Left lung (tissue), 4 donors: ENCODE measurements at regions not wholly inside any gene's neighbourhood (a gene's known extent, or its start where the extent isn't known, plus 50 kb on each side); places are given as distances from the start of the nearest gene placed in this dataset.

Source experiments
- ATAC-seq: fragments of 200-7000 bp; cut with Tn5 transposase; one replicate; pipeline ENCODE4 v1.9.1; 2020; ENCODE audit warnings: moderate library complexity
- DNase-seq, 4 donors: peaks; one replicate each; pipeline ENCODE4 v3.0.0-alpha.2; 2013 to 2020
- H3K27ac ChIP-seq, 2 donors: fragments of 200-600 bp; sonication (generic) in 1 of 2; one replicate each; pipeline versions ENCODE4 v1.5.0 to v1.8.0; 2020 to 2021
- H3K27me3 ChIP-seq, 2 donors: fragments of 200-600 bp; sonication (generic) in 1 of 2; one replicate each; pipeline versions ENCODE4 v1.5.0 to v1.8.0; 2020 to 2021
- H3K36me3 ChIP-seq, 2 donors: fragments of 200-600 bp; sonication (generic) in 1 of 2; one replicate each; pipeline versions ENCODE4 v1.5.0 to v1.8.0; 2020 to 2021
- H3K4me1 ChIP-seq, 2 donors: fragments of 200-600 bp; one replicate each; pipeline ENCODE4 v1.8.0; 2021
- H3K4me3 ChIP-seq, 2 donors: fragments of 200-600 bp; sonication (generic) in 1 of 2; one replicate each; pipeline versions ENCODE4 v1.5.0 to v1.8.0; 2020 to 2021; ENCODE audit warnings: mild to moderate bottlenecking in 1 of 2
- H3K9me3 ChIP-seq, 2 donors: fragments of 200-600 bp; sonication (generic) in 1 of 2; one replicate each; pipeline versions ENCODE4 v1.5.0 to v1.8.0; 2020 to 2021
- intact Hi-C, 2 donors: fragments of 100-400 bp; cut with DNase I; formaldehyde crosslinking; loops; one replicate each; pipeline versions ENCODE4 v1.11.2 to v1.14.2; 2022
- TF ChIP-seq, protein P1 (sequence below), 2 donors: fragments of 200-600 bp; sonication (generic) in 1 of 2; IDR thresholded peaks; one replicate each; pipeline versions ENCODE4 v1.5.0 to v1.8.0; 2021; ENCODE audit warnings: antibody characterized with exemption in 2 of 2
- donor health status: DM: no; HTN: yes; CAD: no.
- donor health status: DM: no; HTN: no; CAD: no.

DNA sequence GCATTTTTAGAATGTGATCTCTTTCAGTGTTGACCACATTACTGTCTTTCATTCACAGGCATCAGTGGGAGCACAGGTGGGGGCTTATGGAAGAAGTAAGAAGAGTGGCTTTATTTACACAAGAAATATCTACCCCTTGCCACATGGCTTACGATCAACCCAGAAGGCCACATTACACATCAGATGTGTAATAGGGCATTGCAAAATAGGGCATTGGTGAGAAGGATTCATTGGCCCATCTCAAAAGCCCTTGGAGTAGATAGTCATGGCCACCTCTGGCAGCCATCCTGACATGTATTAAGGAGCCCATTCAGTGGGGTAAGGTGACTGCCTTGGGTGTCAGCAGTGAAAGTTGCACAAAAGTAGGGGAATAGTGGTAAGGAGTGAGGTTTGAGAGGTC lies 97.5 kb downstream of the MAFB start:
- DNase-seq (no peak), ATAC-seq (no peak)
- TF ChIP-seq, protein P1, sequence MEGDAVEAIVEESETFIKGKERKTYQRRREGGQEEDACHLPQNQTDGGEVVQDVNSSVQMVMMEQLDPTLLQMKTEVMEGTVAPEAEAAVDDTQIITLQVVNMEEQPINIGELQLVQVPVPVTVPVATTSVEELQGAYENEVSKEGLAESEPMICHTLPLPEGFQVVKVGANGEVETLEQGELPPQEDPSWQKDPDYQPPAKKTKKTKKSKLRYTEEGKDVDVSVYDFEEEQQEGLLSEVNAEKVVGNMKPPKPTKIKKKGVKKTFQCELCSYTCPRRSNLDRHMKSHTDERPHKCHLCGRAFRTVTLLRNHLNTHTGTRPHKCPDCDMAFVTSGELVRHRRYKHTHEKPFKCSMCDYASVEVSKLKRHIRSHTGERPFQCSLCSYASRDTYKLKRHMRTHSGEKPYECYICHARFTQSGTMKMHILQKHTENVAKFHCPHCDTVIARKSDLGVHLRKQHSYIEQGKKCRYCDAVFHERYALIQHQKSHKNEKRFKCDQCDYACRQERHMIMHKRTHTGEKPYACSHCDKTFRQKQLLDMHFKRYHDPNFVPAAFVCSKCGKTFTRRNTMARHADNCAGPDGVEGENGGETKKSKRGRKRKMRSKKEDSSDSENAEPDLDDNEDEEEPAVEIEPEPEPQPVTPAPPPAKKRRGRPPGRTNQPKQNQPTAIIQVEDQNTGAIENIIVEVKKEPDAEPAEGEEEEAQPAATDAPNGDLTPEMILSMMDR (IDR thresholded peaks at IDR 0.05) = no peak
- Histone ChIP-seq H3K27me3 (peaks cover 0 to 5% of the 10 kb centered on the region in 2 donors), H3K4me1 (no peaks in the 10 kb centered on the region), H3K36me3 (no peaks in the 10 kb centered on the region), H3K9me3 (no peaks in the 10 kb centered on the region), H3K4me3 (no peak overlapping the region), H3K27ac (no peak overlapping the region)
- intact Hi-C loops = no loop called here

DNA sequence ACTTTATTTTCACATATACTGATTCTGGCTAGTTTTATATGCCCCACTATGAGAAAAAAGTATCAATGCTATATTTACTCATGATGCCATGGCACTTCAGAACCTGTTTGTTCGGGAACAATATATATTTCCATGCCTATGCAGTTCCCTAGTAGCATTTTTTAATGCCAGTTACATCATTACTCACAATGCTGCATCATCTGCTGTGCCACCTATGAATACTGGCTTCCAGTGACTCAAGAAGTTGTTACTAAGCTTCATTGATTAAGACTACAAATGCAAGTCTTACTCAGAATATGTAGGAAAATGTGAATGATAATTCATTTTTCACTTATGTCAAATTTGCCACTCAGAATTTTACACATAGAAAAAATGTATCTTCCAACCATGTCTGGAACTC lies 97.9 kb downstream of the MAFB start:
- no peaks in the 10 kb centered on the region for H3K36me3 ChIP-seq
- no peaks in the 10 kb centered on the region for H3K9me3 ChIP-seq
- DNase-seq = no peak
- ATAC-seq = no peak
- no peaks in the 10 kb centered on the region for H3K4me1 ChIP-seq
- no peak overlapping the region for H3K4me3 ChIP-seq
- H3K27me3 ChIP-seq = peaks cover 0 to 5% of the 10 kb centered on the region in 2 donors
- intact Hi-C loops = no loop called here
- TF ChIP-seq, protein P1 (IDR thresholded peaks at IDR 0.05) = no peak
- H3K27ac ChIP-seq = no peak overlapping the region

DNA sequence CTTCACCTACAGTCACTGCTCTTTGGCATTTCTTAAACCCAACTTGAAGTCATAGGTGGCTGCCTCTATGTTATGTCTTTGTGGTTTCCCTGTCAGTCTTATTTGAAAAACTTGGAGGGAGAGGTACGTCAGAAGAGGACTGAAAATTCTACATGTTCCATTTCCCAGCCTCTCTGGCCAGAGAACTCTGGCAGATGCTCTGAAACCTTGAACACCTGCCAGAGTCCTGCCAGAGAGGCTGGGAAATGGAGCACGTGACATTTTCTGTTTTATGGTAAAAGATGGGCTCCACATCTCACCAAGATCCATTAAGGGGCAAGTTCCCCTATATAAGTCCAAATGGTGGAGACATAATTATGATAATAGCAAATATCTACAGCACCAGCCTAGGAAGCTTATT lies 99.5 kb downstream of the MAFB start:
- no peak overlapping the region for H3K27ac ChIP-seq
- H3K27me3 ChIP-seq = peaks cover 0 to 5% of the 10 kb centered on the region in 2 donors
- no peaks in the 10 kb centered on the region for H3K36me3 ChIP-seq
- intact Hi-C loops = no loop called here
- no peak overlapping the region for H3K4me3 ChIP-seq
- TF ChIP-seq, protein P1 (IDR thresholded peaks at IDR 0.05) = no peak
- DNase-seq (no peak), ATAC-seq (no peak)
- H3K4me1 ChIP-seq = no peaks in the 10 kb centered on the region
- H3K9me3 ChIP-seq = no peaks in the 10 kb centered on the region

DNA sequence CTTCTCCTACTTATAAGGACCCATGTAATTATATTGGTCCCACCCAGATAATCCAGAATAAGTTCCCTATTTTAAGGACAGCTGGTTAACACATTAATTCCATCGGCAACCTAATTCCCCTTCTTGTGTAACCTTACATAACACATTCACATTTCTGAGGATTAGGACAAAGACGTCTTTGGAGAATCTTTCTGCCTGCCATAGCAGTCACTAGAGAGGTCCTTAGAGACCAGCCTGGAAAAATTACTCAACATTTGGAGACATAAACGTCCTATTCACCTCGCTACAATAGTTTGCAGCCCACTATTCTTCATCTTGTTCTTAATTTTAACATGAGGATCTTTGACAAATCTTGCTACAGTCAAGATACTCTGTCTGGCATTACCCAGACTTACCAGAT lies 100.1 kb downstream of the MAFB start:
- Histone ChIP-seq H3K4me1 (peaks cover 0 to 6% of the 10 kb centered on the region in 2 donors), H3K4me3 (no peak overlapping the region), H3K27me3 (peaks cover 0 to 5% of the 10 kb centered on the region in 2 donors), H3K36me3 (no peaks in the 10 kb centered on the region), H3K9me3 (no peaks in the 10 kb centered on the region), H3K27ac (no peak overlapping the region)
- TF ChIP-seq, protein P1 (IDR thresholded peaks at IDR 0.05) = no peak
- DNase-seq = no peak
- ATAC-seq = no peak
- intact Hi-C loops = no loop called here

DNA sequence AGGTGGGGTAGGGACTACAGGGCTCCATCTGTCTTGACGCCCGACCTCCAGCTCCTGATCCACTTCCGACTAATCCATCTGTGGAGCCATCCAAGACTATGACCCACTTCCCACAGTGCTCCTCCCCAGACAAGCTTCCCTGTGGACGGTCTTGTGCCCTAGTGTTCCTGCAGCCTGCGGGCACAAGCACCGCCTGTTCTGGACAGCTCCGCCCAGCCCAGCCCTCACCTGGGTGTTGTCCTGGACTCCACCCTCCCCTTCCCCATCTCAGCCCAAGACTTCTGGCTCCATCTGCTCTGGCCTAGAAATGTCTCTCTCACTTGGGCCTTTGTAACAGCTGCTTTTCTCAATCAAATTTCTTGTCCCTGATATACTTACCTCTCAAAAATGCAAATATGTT lies 102.0 kb downstream of the MAFB start:
- ATAC-seq (no peak), DNase-seq (no peak)
- no peaks in the 10 kb centered on the region for H3K9me3 ChIP-seq
- peaks cover 0 to 5% of the 10 kb centered on the region in 2 donors for H3K27me3 ChIP-seq
- intact Hi-C loops = no loop called here
- no peak overlapping the region for H3K27ac ChIP-seq
- TF ChIP-seq, protein P1 (IDR thresholded peaks at IDR 0.05) = no peak
- H3K36me3 ChIP-seq = no peaks in the 10 kb centered on the region
- no peak overlapping the region for H3K4me3 ChIP-seq
- H3K4me1 ChIP-seq = peaks cover 0 to 20% of the 10 kb centered on the region in 2 donors
